ENCODE measurements at regions not wholly inside any gene's neighbourhood (a gene's known extent, or its start where the extent isn't known, plus 50 kb on each side); places are given as distances from the start of the nearest gene placed in this dataset.

- Histone ChIP-seq H3K4me1 (no peaks in the 10 kb centered on the region), H3K36me3 (no peaks in the 10 kb centered on the region), H3K27me3 (no peaks in the 10 kb centered on the region), H3K4me3 (no peak overlapping the region), H3K27ac (no peak overlapping the region), H3K9me3 (no peaks in the 10 kb centered on the region)
- ATAC-seq (ENCODE audit: low FRiP score in 2 of 2), result peak in 1 of 2 donors; percentile 75
- WGBS, 2 donors, result 55 to 60% methylated on average over 7 of the region's 7 CpGs
- TF ChIP-seq POLR2A (IDR thresholded peaks at IDR 0.05), result no peak
- no peak for TF ChIP-seq POLR2AphosphoS5 (IDR thresholded peaks at IDR 0.05)
- no peak for TF ChIP-seq CTCF (IDR thresholded peaks at IDR 0.05)
- no peak for DNase-seq
Measured at GRCh38 chr12:28083840-28084678, 106.2 kb upstream of the CCDC91 start.

GRCh38 chr12:28086521-28087155 lies 103.6 kb upstream of the CCDC91 start:
- H3K4me3 ChIP-seq, result no peak overlapping the region
- whole genome bisulfite sequencing, 2 donors, result 69% methylated on average over 8 of the region's 8 CpGs
- H3K9me3 ChIP-seq, result no peaks in the 10 kb centered on the region
- H3K4me1 ChIP-seq, result no peaks in the 10 kb centered on the region
- H3K27me3 ChIP-seq, result no peaks in the 10 kb centered on the region
- DNase-seq (no peak), ATAC-seq (ENCODE audit: low FRiP score in 2 of 2) (no peak)
- H3K36me3 ChIP-seq, result no peaks in the 10 kb centered on the region
- TF ChIP-seq EP300 (IDR thresholded peaks at IDR 0.05), result no peak
- no peak for TF ChIP-seq POLR2AphosphoS5 (IDR thresholded peaks at IDR 0.05)
- TF ChIP-seq POLR2A (IDR thresholded peaks at IDR 0.05), result no peak
- no peak for TF ChIP-seq CTCF (IDR thresholded peaks at IDR 0.05)
- no peak overlapping the region for H3K27ac ChIP-seq

- DNase-seq, result no peak
- Histone ChIP-seq H3K9me3 (no peaks in the 10 kb centered on the region), H3K4me1 (no peaks in the 10 kb centered on the region), H3K4me3 (no peak overlapping the region), H3K36me3 (no peaks in the 10 kb centered on the region), H3K27me3 (no peaks in the 10 kb centered on the region), H3K27ac (no peak overlapping the region)
- 57 to 72% methylated on average over 3 of the region's 3 CpGs for WGBS, 2 donors
- ATAC-seq (ENCODE audit: low FRiP score in 2 of 2), result no peak
- TF ChIP-seq CTCF (IDR thresholded peaks at IDR 0.05) (no peak), POLR2AphosphoS5 (IDR thresholded peaks at IDR 0.05) (no peak), EP300 (IDR thresholded peaks at IDR 0.05) (no peak), POLR2A (IDR thresholded peaks at IDR 0.05) (no peak)
Measured at GRCh38 chr12:28088566-28089272, 101.5 kb upstream of the CCDC91 start.

- WGBS, 2 donors, result 31 to 37% methylated on average over 5 of the region's 5 CpGs
- no peak for DNase-seq
- H3K36me3 ChIP-seq, result no peaks in the 10 kb centered on the region
- H3K4me3 ChIP-seq, result no peak overlapping the region
- ATAC-seq (ENCODE audit: low FRiP score in 2 of 2), result no peak
- H3K27me3 ChIP-seq, result no peaks in the 10 kb centered on the region
- TF ChIP-seq POLR2A (IDR thresholded peaks at IDR 0.05) (no peak), POLR2AphosphoS5 (IDR thresholded peaks at IDR 0.05) (no peak), EP300 (IDR thresholded peaks at IDR 0.05) (no peak), CTCF (IDR thresholded peaks at IDR 0.05) (no peak)
- H3K4me1 ChIP-seq, result no peaks in the 10 kb centered on the region
- no peak overlapping the region for H3K27ac ChIP-seq
- H3K9me3 ChIP-seq, result no peaks in the 10 kb centered on the region
Measured at GRCh38 chr12:28089338-28089737, 100.9 kb upstream of the CCDC91 start.

All from upper lobe of left lung (tissue), 6 donors.